IMR-90 (cell line): ENCODE measurements at regions not wholly inside any gene's neighbourhood (a gene's known extent, or its start where the extent isn't known, plus 50 kb on each side); places are given as distances from the start of the nearest gene placed in this dataset.

Source experiments
- ATAC-seq: fragments of 200-7000 bp; cut with Tn5 transposase; 2 replicates; pipeline ENCODE4 v1.9.1; 2020; ENCODE audit warnings: low read depth, mild to moderate bottlenecking, moderate library complexity
- BruUV-seq: library from RNA; stranded (reverse); fragments of 400-500 nt; replicated peaks from 2 replicates; lab custom pipeline; 2021; lab: Mats Ljungman, UMichigan
- CTCF ChIA-PET: fragments of 300-600 bp; formaldehyde crosslinking; extraction: SDS; loops from one replicate; lab custom pipeline; 2021; ENCODE audit warnings: antibody characterized with exemption; lab: Yijun Ruan, JAX
- POLR2A ChIA-PET: fragments of 300-600 bp; sonication (Branson Sonifier 250); formaldehyde crosslinking; loops from one replicate; lab custom pipeline; 2022; ENCODE audit warnings: antibody characterized with exemption; ENCODE audit not compliant: unreplicated experiment; lab: Charles Lee
- DNase-seq: peaks from one replicate; pipeline ENCODE4 v3.0.0; 2013
- H2AFZ ChIP-seq: replicated peaks from 2 replicates; pipeline ENCODE3; 2013; ENCODE audit warnings: low read length, mild to moderate bottlenecking; ENCODE audit not compliant: poor library complexity
- H2AK5ac ChIP-seq: 2 replicates; pipeline ENCODE4 v1.6.1; 2013; ENCODE audit warnings: low read depth, low read length, inconsistent platforms
- H2AK9ac ChIP-seq: replicated peaks from 2 replicates; pipeline ENCODE3; 2013; ENCODE audit warnings: mild to moderate bottlenecking, low read depth, low read length, moderate library complexity; ENCODE audit not compliant: poor library complexity
- H2BK120ac ChIP-seq: 2 replicates; pipeline ENCODE4 v1.6.1; 2013; ENCODE audit warnings: low read depth, low read length, inconsistent platforms
- H2BK15ac ChIP-seq: 3 replicates; pipeline ENCODE4 v1.6.1; 2013; ENCODE audit warnings: low read depth, low read length, inconsistent platforms
- H2BK20ac ChIP-seq: 2 replicates; pipeline ENCODE4 v1.6.1; 2013; ENCODE audit warnings: low read depth, mild to moderate bottlenecking, inconsistent platforms, low read length, moderate library complexity
- H2BK5ac ChIP-seq: 2 replicates; pipeline ENCODE4 v1.6.1; 2013; ENCODE audit warnings: mild to moderate bottlenecking, low read depth, low read length, inconsistent platforms; ENCODE audit not compliant: poor library complexity, severe bottlenecking
- H3K14ac ChIP-seq: replicated peaks from 2 replicates; pipeline ENCODE4 v1.6.1; 2013; ENCODE audit warnings: low read depth, low read length, inconsistent platforms
- H3K18ac ChIP-seq: 2 replicates; pipeline ENCODE4 v1.6.1; 2013; ENCODE audit warnings: low read depth, low read length, control low read depth
- H3K23ac ChIP-seq: 2 replicates; pipeline ENCODE4 v1.6.1; 2013; ENCODE audit warnings: low read depth, low read length, inconsistent platforms
- H3K27ac ChIP-seq: 2 replicates; pipeline ENCODE4 v1.5.1; 2013; ENCODE audit warnings: mild to moderate bottlenecking, control low read depth, low read length; ENCODE audit not compliant: insufficient read depth
- H3K27me3 ChIP-seq: 2 replicates; pipeline ENCODE4 v1.6.1; 2013; ENCODE audit warnings: low read length; ENCODE audit not compliant: control insufficient read depth, insufficient read depth
- H3K36me3 ChIP-seq: 2 replicates; pipeline ENCODE4 v1.6.1; 2013; ENCODE audit warnings: low read length, mixed read lengths; ENCODE audit not compliant: control insufficient read depth, insufficient read depth
- H3K4ac ChIP-seq: 2 replicates; pipeline ENCODE4 v1.6.1; 2013; ENCODE audit warnings: low read depth, low read length, inconsistent platforms
- H3K4me1 ChIP-seq: 2 replicates; pipeline ENCODE4 v1.6.1; 2013; ENCODE audit warnings: low read length, mixed read lengths; ENCODE audit not compliant: control insufficient read depth, insufficient read depth
- H3K4me2 ChIP-seq: 2 replicates; pipeline ENCODE4 v1.6.1; 2013; ENCODE audit warnings: low read depth, mild to moderate bottlenecking, control low read depth, low read length, moderate library complexity
- H3K4me3 ChIP-seq: 2 replicates; pipeline ENCODE4 v1.5.1; 2013; ENCODE audit warnings: low read depth, mild to moderate bottlenecking, control low read depth, low read length, moderate library complexity; ENCODE audit not compliant: insufficient read depth
- H3K56ac ChIP-seq: 2 replicates; pipeline ENCODE4 v1.6.1; 2013; ENCODE audit warnings: low read length, inconsistent platforms; ENCODE audit not compliant: insufficient read depth; ENCODE audit errors: extremely low read depth
- H3K79me1 ChIP-seq, 2 experiments: 2 replicates each; pipeline ENCODE4 v1.6.1; 2013; ENCODE audit warnings: low read length in 2 of 2, inconsistent platforms in 1 of 2, low read depth in 1 of 2
- H3K9ac ChIP-seq: 2 replicates; pipeline ENCODE4 v1.6.1; 2013; ENCODE audit warnings: low read depth, low read length, control low read depth
- H3K9me1 ChIP-seq: 2 replicates; pipeline ENCODE4 v1.6.1; 2013; ENCODE audit warnings: low read length, inconsistent platforms; ENCODE audit not compliant: insufficient read depth
- H3K9me3 ChIP-seq: 2 replicates; pipeline ENCODE4 v1.6.1; 2013; ENCODE audit warnings: low read length; ENCODE audit not compliant: control insufficient read depth, insufficient read depth
- H4K20me1 ChIP-seq: 2 replicates; pipeline ENCODE4 v1.6.1; 2013; ENCODE audit warnings: low read length, inconsistent platforms; ENCODE audit not compliant: insufficient read depth
- H4K5ac ChIP-seq: 2 replicates; pipeline ENCODE4 v1.6.1; 2013; ENCODE audit warnings: mild to moderate bottlenecking, low read depth, low read length, control low read depth
- H4K8ac ChIP-seq, 2 experiments: 2 replicates each; pipeline ENCODE4 v1.6.1; 2013; ENCODE audit warnings: low read depth in 2 of 2, low read length in 2 of 2, control low read depth in 1 of 2, inconsistent platforms in 1 of 2
- H4K91ac ChIP-seq: 2 replicates; pipeline ENCODE4 v1.6.1; 2013; ENCODE audit warnings: low read depth, low read length, inconsistent platforms; ENCODE audit not compliant: insufficient read depth
- CEBPB ChIP-seq: IDR thresholded peaks from 2 replicates; pipeline ENCODE4 v1.6.1; 2012; ENCODE audit warnings: low read depth, low read length, improper control_type of control experiment
- CHD1 ChIP-seq: IDR thresholded peaks from 2 replicates; pipeline ENCODE4 v1.6.1; 2012; ENCODE audit warnings: low read depth, low read length, improper control_type of control experiment
- MAZ ChIP-seq: IDR thresholded peaks from 2 replicates; pipeline ENCODE4 v1.6.1; 2012; ENCODE audit warnings: low read depth, mild to moderate bottlenecking, low read length, improper control_type of control experiment, moderate library complexity, borderline replicate concordance
- MXI1 ChIP-seq: IDR thresholded peaks from 2 replicates; pipeline ENCODE4 v1.6.1; 2012; ENCODE audit warnings: low read depth, mild to moderate bottlenecking, low read length, moderate library complexity, borderline replicate concordance
- NFE2L2 ChIP-seq: fragments of 150-350 bp; IDR thresholded peaks from 2 replicates; pipeline ENCODE4 v1.6.1; 2016; ENCODE audit warnings: low read depth, mild to moderate bottlenecking, low read length
- POLR2A ChIP-seq: IDR thresholded peaks from 2 replicates; pipeline ENCODE4 v1.6.1; 2012; ENCODE audit warnings: mild to moderate bottlenecking, low read depth, low read length
- RAD21 ChIP-seq: IDR thresholded peaks from 2 replicates; pipeline ENCODE4 v1.6.1; 2012; ENCODE audit warnings: low read length, improper control_type of control experiment
- RCOR1 ChIP-seq: IDR thresholded peaks from 2 replicates; pipeline ENCODE4 v1.6.1; 2012; ENCODE audit warnings: mild to moderate bottlenecking, low read length, improper control_type of control experiment; ENCODE audit not compliant: insufficient replicate concordance
- RFX5 ChIP-seq: IDR thresholded peaks from 2 replicates; pipeline ENCODE4 v1.8.0; 2012; ENCODE audit warnings: low read depth, mild to moderate bottlenecking, low read length, moderate library complexity
- SMC3 ChIP-seq: fragments of 150-350 bp; IDR thresholded peaks from 2 replicates; pipeline ENCODE4 v1.6.1; 2016; ENCODE audit warnings: low read depth, mild to moderate bottlenecking, antibody characterized with exemption, low read length, moderate library complexity
- USF2 ChIP-seq: fragments of 150-350 bp; IDR thresholded peaks from 2 replicates; pipeline ENCODE4 v1.6.1; 2017; ENCODE audit warnings: mild to moderate bottlenecking, antibody characterized with exemption, low read length, low read depth
- WGBS, 2 experiments: methylation state at CpG; one replicate each; pipeline versions ENCODE4 v1.1.5 to v1.1.7; 2013; ENCODE audit warnings: missing lambda C conversion rate in 2 of 2; ENCODE audit not compliant: insufficient read length in 1 of 2; ENCODE audit errors: extremely low coverage in 2 of 2; 5-methylcytosine and 5-hydroxymethylcytosine counted together
- dilution Hi-C: fragments of 300-500 bp; cut with HindIII; formaldehyde crosslinking; loops from one replicate; pipeline ENCODE4 v1.14.3; 2018; ENCODE audit warnings: low sequenced_read_pairs; ENCODE audit not compliant: unreplicated experiment
- in situ Hi-C: fragments of 300-500 bp; cut with MboI; formaldehyde crosslinking; loops from 3 replicates; pipeline ENCODE4 v1.14.3; 2019; ENCODE audit warnings: low sequenced_read_pairs, inconsistent platforms, mixed read lengths
- intact Hi-C: fragments of 100-400 bp; cut with micrococcal nuclease; formaldehyde crosslinking; loops from 2 replicates; pipeline ENCODE4 v1.10.0; 2022
- TF ChIP-seq, protein P1 (sequence below): conservative IDR thresholded peaks from 2 replicates; pipeline ENCODE4 v1.5.1; 2012; ENCODE audit warnings: mild to moderate bottlenecking, low read depth, low read length, improper control_type of control experiment
- TF ChIP-seq, protein P2 (sequence below): fragments of 150-350 bp; IDR thresholded peaks from 2 replicates; pipeline ENCODE4 v1.6.1; 2016; ENCODE audit warnings: low read depth, mild to moderate bottlenecking, low read length, moderate library complexity, borderline replicate concordance

DNA sequence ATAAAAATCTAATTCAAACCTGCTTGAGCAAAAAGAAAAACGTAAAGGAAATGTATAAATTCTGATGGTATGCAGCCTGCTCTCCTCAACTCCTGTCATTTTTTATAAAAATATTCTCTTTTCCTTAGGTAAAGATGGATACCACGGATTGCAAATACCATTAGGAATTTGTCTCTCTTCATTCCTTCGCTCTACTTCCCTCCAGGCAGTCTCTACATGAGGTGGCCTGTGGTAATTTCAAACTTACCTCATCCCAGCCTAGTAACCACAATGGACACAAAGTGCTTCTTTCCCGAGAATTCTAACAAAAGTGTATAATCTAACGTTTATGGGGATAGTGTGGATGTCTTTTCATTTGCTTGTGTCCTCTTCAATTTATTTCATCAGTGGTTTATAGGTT is 239.5 kb upstream of the LRRC7 start:
- Histone ChIP-seq H2BK15ac (no peak overlapping the region), H3K4me2 (no peak overlapping the region), H3K14ac (no peak overlapping the region), H3K23ac (no peak overlapping the region), H3K9ac (no peak overlapping the region), H3K4me1 (no peaks in the 10 kb centered on the region), H3K18ac (no peak overlapping the region), H2BK120ac (no peak overlapping the region), H4K8ac (no peak overlapping the region), H3K56ac (no peak overlapping the region), H2AFZ (no peak overlapping the region), H4K91ac (no peak overlapping the region), H3K9me3 (no peaks in the 10 kb centered on the region), H3K4me3 (no peak overlapping the region), H4K5ac (no peak overlapping the region), H2BK20ac (no peak overlapping the region), H2BK5ac (no peak overlapping the region), H3K27ac (no peak overlapping the region), H3K4ac (no peak overlapping the region), H3K27me3 (no peaks in the 10 kb centered on the region), H2AK5ac (no peak overlapping the region), H3K36me3 (no peaks in the 10 kb centered on the region), H2AK9ac (no peak overlapping the region), H3K9me1 (no peaks in the 10 kb centered on the region), H3K79me1 (no peaks in the 10 kb centered on the region), H4K20me1 (no peaks in the 10 kb centered on the region)
- intact Hi-C loops: no loop called here
- no peak for ATAC-seq
- TF ChIP-seq, protein P1, sequence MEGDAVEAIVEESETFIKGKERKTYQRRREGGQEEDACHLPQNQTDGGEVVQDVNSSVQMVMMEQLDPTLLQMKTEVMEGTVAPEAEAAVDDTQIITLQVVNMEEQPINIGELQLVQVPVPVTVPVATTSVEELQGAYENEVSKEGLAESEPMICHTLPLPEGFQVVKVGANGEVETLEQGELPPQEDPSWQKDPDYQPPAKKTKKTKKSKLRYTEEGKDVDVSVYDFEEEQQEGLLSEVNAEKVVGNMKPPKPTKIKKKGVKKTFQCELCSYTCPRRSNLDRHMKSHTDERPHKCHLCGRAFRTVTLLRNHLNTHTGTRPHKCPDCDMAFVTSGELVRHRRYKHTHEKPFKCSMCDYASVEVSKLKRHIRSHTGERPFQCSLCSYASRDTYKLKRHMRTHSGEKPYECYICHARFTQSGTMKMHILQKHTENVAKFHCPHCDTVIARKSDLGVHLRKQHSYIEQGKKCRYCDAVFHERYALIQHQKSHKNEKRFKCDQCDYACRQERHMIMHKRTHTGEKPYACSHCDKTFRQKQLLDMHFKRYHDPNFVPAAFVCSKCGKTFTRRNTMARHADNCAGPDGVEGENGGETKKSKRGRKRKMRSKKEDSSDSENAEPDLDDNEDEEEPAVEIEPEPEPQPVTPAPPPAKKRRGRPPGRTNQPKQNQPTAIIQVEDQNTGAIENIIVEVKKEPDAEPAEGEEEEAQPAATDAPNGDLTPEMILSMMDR: no peak
- TF ChIP-seq CHD1 (no peak), NFE2L2 (no peak), CEBPB (no peak), MAZ (no peak), RAD21 (no peak), USF2 (no peak), POLR2A (no peak), SMC3 (no peak), RCOR1 (no peak), MXI1 (no peak), RFX5 (no peak)
- TF ChIP-seq, protein P2, sequence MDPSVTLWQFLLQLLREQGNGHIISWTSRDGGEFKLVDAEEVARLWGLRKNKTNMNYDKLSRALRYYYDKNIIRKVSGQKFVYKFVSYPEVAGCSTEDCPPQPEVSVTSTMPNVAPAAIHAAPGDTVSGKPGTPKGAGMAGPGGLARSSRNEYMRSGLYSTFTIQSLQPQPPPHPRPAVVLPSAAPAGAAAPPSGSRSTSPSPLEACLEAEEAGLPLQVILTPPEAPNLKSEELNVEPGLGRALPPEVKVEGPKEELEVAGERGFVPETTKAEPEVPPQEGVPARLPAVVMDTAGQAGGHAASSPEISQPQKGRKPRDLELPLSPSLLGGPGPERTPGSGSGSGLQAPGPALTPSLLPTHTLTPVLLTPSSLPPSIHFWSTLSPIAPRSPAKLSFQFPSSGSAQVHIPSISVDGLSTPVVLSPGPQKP: no peak
- no peak for DNase-seq
- ChIA-PET POLR2A (no interaction called here), CTCF (no interaction called here)
- no CpG with 5 or more reads among the region's 5 CpGs for WGBS, 2 experiments
- in situ Hi-C loops: no loop called here
- no TSS peak for BruUV-seq
- dilution Hi-C loops: no loop called here
